SK-N-MC (cell line): ENCODE measurements at regions not wholly inside any gene's neighbourhood (a gene's known extent, or its start where the extent isn't known, plus 50 kb on each side); places are given as distances from the start of the nearest gene placed in this dataset.

Source experiments
- DNase-seq: peaks from one replicate; pipeline ENCODE4 v3.0.0-alpha.2; 2011; ENCODE audit warnings: low read depth, low spot score
- H3K27ac ChIP-seq: fragments of 200-600 bp; sonication (generic); 2 replicates; pipeline ENCODE4 v1.5.1; 2016; ENCODE audit warnings: mixed run types
- H3K36me3 ChIP-seq: fragments of 200-600 bp; sonication (generic); 2 replicates; pipeline ENCODE4 v1.6.1; 2017; ENCODE audit warnings: antibody characterized with exemption, low read length, mixed read lengths; ENCODE audit not compliant: insufficient read depth
- H3K4me3 ChIP-seq: fragments of 200-600 bp; sonication (generic); 2 replicates; pipeline ENCODE4 v1.5.1; 2016
- H3K9ac ChIP-seq: fragments of 200-600 bp; sonication (generic); 2 replicates; pipeline ENCODE4 v1.8.0; 2017; ENCODE audit warnings: mixed run types, mixed read lengths; ENCODE audit not compliant: insufficient read length
- H3K9me3 ChIP-seq: fragments of 200-600 bp; sonication (generic); 2 replicates; pipeline ENCODE4 v1.6.1; 2017; ENCODE audit warnings: low read depth, mild to moderate bottlenecking, antibody characterized with exemption, low read length, moderate library complexity, mixed read lengths
- EZH2 ChIP-seq: fragments of 200-600 bp; sonication (generic); IDR thresholded peaks from one replicate; pipeline ENCODE4 v1.6.1; 2017; ENCODE audit warnings: antibody characterized with exemption
- FOXP2 ChIP-seq: optimal IDR thresholded peaks from 2 replicates; pipeline ENCODE3; 2011; ENCODE audit warnings: mild to moderate bottlenecking, moderate library complexity; ENCODE audit not compliant: insufficient read depth; ENCODE audit errors: extremely low read length, control extremely low read depth
- POLR2AphosphoS5 ChIP-seq: IDR thresholded peaks from 2 replicates; pipeline ENCODE4 v1.6.1; 2012; ENCODE audit warnings: mild to moderate bottlenecking, low read depth, low read length, borderline replicate concordance

DNA sequence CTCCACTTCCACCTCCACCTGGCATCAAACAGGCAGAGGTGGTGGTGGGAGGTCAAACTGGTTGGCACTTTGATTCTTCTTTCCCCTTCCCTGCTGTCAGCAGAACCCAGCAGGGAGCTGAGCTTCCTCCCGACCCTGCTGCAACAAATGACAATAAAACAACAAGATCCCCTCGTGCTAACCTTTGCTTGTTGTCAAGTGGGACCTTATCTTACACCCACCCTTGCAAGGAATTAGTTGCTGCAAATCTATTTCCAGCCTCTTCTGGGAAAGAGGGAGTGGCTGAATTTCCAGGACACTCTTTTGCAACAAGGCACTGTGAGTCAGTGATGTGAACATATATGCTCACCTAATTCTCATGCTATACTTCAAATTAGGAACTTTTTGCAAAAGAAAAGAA is 655.1 kb downstream of the DSC3 start:
- H3K27ac ChIP-seq: no peak overlapping the region
- no peak for DNase-seq
- H3K36me3 ChIP-seq: no peaks in the 10 kb centered on the region
- no peaks in the 10 kb centered on the region for H3K9me3 ChIP-seq
- TF ChIP-seq POLR2AphosphoS5 (no peak), EZH2 (no peak), FOXP2 (no peak)
- H3K9ac ChIP-seq: no peak overlapping the region
- H3K4me3 ChIP-seq: no peak overlapping the region

DNA sequence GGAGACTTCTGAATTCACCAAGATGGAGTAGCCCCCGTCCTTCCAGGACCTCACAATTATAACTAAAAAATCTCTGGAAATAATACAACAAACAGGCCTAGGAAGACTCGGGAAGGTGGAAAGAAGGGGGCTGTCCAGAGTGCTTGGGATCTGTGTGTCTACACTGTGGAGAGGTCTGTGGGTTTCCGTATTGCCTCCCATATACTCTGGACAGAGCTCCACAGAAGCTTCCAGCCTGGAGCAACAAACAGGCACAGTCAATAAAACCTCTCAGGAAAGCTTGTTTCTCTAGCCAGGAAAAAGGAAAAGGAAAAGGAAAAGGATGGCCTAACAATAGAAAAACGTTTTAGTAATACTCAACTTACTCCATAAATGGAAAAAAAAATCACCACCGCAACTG is 655.9 kb downstream of the DSC3 start:
- no peaks in the 10 kb centered on the region for H3K9me3 ChIP-seq
- no peak for DNase-seq
- no peak overlapping the region for H3K9ac ChIP-seq
- no peaks in the 10 kb centered on the region for H3K36me3 ChIP-seq
- H3K27ac ChIP-seq: no peak overlapping the region
- no peak overlapping the region for H3K4me3 ChIP-seq
- TF ChIP-seq EZH2 (no peak), POLR2AphosphoS5 (no peak), FOXP2 (no peak)

DNA sequence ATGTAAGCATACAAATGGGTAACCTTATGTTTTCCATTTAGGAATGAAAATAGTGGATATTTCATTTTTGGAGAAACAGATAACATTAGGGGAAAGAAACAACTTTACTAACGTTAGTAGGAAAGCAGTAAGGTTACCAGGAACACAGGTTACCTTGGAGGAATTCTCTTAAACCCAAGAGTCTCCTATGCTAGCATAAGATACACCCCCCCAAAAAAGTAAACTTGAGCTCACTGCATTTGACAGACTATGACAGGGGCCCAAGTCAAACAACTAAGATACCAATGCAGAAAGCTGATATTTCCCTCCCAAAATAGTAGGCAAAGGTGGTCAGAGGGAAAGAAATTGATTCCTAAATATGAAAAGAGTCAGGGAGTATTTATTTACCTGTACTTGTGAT is 656.9 kb downstream of the DSC3 start:
- TF ChIP-seq POLR2AphosphoS5: no peak
- TF ChIP-seq EZH2: no peak
- no peak for TF ChIP-seq FOXP2

DNA sequence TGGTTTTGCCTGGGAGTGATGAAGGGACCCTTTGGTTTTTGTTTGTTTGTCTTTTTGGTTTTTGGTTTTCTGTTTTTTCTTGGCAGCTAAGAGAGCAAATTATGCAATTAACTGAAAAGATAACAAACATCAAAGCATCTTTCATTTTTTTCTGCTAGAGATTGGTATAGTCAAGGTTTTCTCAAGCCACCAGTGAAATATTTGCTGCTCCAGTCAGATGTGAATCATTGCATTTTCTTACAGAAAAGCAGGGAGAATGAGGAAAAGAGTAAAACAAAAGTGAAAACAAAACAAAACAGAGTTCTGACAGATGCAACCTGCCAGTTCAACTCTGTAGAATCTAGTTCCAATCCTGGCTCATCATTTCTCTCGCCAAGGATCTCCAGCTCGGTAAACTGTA is 660.7 kb downstream of the DSC3 start:
- TF ChIP-seq FOXP2: no peak
- no peak for TF ChIP-seq EZH2
- TF ChIP-seq POLR2AphosphoS5: no peak
- H3K36me3 ChIP-seq: no peaks in the 10 kb centered on the region
- H3K27ac ChIP-seq: no peak overlapping the region
- no peak overlapping the region for H3K4me3 ChIP-seq
- no peaks in the 10 kb centered on the region for H3K9me3 ChIP-seq
- H3K9ac ChIP-seq: no peak overlapping the region
- no peak for DNase-seq

More for the DNA sequence above, 656.9 kb downstream of the DSC3 start:
- no peaks in the 10 kb centered on the region for H3K9me3 ChIP-seq
- no peak overlapping the region for H3K9ac ChIP-seq
- H3K36me3 ChIP-seq: no peaks in the 10 kb centered on the region
- H3K4me3 ChIP-seq: no peak overlapping the region
- DNase-seq: no peak
- H3K27ac ChIP-seq: no peak overlapping the region

DNA sequence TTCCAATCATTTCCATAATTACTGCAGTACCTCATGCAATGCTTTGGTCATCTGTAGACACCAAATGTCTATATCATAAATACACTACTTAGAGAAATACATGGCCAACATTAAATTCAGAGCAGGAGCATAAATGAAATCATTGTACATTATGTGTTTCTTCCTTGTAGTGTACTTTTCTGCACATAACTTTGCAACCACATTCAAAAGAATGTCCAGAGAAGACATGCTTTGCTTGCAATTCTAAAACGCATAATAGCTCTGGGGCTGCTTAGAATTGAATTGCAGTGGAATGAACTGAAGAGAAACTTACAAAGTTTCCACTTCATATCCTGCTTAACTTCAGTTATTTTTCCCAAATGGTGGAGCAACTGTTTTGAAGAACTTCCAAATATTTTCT is 664.4 kb downstream of the DSC3 start:
- Histone ChIP-seq H3K27ac (no peak overlapping the region), H3K9ac (no peak overlapping the region), H3K9me3 (no peaks in the 10 kb centered on the region), H3K36me3 (no peaks in the 10 kb centered on the region), H3K4me3 (no peak overlapping the region)
- DNase-seq: no peak
- no peak for TF ChIP-seq POLR2AphosphoS5
- TF ChIP-seq EZH2: no peak
- no peak for TF ChIP-seq FOXP2

DNA sequence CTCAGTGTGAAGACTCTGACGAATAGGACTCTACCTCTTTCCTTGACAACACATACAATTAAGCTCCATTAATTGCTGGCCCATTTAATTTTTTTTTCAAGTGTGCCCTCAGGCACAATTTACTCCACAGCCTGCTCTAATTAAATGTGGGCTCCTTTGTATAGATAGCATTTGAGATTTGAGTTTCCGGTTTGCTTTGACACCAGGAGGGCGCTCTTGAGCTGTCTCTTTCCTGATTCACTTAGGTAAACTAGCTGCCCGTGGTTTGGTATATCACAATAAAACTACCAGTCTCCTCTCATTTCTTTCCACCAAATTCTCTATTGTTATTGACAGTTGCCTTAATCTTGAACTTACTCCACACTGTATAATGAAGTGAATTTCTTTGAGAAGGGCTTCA is 666.0 kb downstream of the DSC3 start:
- TF ChIP-seq EZH2 (no peak), FOXP2 (no peak), POLR2AphosphoS5 (no peak)
- DNase-seq: no peak
- H3K4me3 ChIP-seq: no peak overlapping the region
- no peak overlapping the region for H3K9ac ChIP-seq
- H3K27ac ChIP-seq: no peak overlapping the region
- no peaks in the 10 kb centered on the region for H3K36me3 ChIP-seq
- H3K9me3 ChIP-seq: no peaks in the 10 kb centered on the region

DNA sequence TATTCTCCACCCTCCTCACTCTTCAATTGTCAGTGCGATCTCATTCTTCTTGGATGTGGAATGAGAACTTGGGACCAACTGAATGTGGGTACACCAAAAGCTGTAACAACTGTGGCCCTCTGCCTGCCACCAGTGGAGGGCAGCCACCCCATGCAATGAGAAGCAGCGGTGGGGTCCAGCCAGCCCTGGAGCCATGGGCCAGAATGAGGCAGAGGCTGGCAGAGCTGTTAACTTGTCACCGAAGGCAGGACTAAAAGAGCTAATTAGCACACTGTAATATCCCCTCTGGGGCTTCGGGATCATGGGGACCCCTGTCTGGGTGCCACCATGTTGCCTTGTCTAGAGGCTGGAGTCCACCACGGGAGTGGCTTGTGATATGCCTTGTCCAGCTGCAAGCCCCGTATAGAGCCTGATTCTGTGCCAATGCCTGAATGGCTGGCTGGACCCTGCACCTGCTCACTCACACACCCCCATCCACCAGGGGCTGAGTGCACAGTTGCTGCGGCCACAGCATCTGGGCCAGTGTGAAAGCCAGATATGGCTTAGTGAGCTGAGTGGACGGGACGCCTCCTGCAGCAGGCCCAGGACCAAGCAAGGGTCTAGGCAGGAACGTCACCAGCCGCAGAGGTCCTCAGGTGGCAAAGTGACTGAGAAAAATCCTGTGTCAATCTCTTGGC is 680.5 kb downstream of the DSC3 start:
- no peak overlapping the region for H3K27ac ChIP-seq
- TF ChIP-seq FOXP2 (no peak), POLR2AphosphoS5 (no peak), EZH2 (no peak)
- H3K9ac ChIP-seq: no peak overlapping the region
- H3K36me3 ChIP-seq: no peaks in the 10 kb centered on the region
- H3K9me3 ChIP-seq: no peaks in the 10 kb centered on the region
- DNase-seq: no peak
- no peak overlapping the region for H3K4me3 ChIP-seq

DNA sequence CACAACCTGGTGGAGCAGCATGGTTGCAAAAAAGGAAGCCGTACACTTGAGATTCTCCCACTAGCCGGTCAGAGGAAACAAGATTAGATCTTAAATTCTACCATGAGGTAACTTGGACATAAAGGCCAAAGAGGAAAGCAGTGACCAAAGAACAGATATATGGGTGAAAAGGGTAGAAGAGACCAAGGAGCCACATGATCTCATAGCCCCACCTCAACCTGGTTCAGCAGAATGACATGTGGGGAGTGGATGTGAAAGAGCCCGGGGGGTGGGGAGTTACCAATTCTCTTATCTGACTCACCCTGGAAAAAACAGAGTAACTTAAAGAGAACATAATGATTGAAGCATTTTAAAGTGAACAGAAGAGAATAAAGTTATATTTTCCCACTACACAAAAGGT is 683.0 kb downstream of the DSC3 start:
- Histone ChIP-seq H3K9ac (no peak overlapping the region), H3K9me3 (no peaks in the 10 kb centered on the region), H3K27ac (no peak overlapping the region), H3K36me3 (no peaks in the 10 kb centered on the region), H3K4me3 (no peak overlapping the region)
- TF ChIP-seq FOXP2 (no peak), POLR2AphosphoS5 (no peak), EZH2 (no peak)
- no peak for DNase-seq

DNA sequence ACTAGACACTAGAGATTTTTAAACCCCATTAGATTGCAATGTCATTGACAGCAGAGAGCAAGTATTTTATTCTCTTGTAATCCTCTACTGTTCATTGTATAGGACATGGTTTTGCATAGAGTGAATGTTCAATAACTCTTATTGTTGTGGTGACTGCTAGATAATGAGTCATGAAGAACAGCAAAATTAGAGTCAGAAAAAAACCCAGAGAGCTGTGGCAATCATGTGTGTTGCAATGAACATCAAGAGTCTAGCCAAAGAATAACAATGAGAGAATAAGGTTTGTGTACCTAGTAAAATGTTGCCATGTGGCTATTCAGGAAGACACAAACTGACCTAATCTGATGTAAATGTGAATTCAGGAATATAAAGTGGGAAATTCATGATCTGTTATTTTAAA is 684.0 kb downstream of the DSC3 start:
- no peak for DNase-seq
- no peak overlapping the region for H3K27ac ChIP-seq
- H3K4me3 ChIP-seq: no peak overlapping the region
- no peak overlapping the region for H3K9ac ChIP-seq
- TF ChIP-seq EZH2: no peak
- no peak for TF ChIP-seq POLR2AphosphoS5
- no peak for TF ChIP-seq FOXP2
- H3K36me3 ChIP-seq: no peaks in the 10 kb centered on the region
- H3K9me3 ChIP-seq: no peaks in the 10 kb centered on the region
